Naive thymus-derived CD4-positive, alpha-beta T cell (primary cell): ENCODE measurements at regions not wholly inside any gene's neighbourhood (a gene's known extent, or its start where the extent isn't known, plus 50 kb on each side); places are given as distances from the start of the nearest gene placed in this dataset.
A peak's percentile ranks its signal among the peaks of the same experiment; 100 is the strongest.

ENCODE experiments used
- ATAC-seq: fragments of 150-1000 bp; cut with Tn5 transposase; 2 replicates; pipeline ENCODE4 v1.10.0; 2021; ENCODE audit warnings: mild to moderate bottlenecking, moderate library complexity
- CTCF ChIA-PET: fragments of 350-600 bp; sonication (Branson Sonifier 250); formaldehyde crosslinking; loops from one replicate; lab custom pipeline; 2021; ENCODE audit warnings: antibody characterized with exemption; lab: Charles Lee
- POLR2A ChIA-PET: fragments of 350-600 bp; sonication (Branson Sonifier 250); formaldehyde crosslinking; loops from one replicate; lab custom pipeline; 2021; ENCODE audit warnings: antibody characterized with exemption, inconsistent platforms; lab: Charles Lee
- DNase-seq, 9 donors: peaks; one replicate each; pipeline versions ENCODE4 v3.0.0 to v3.0.0-alpha.2; 2020 to 2022; ENCODE audit warnings: mixed read lengths in 1 of 9
- H3K27ac ChIP-seq: one replicate; pipeline ENCODE4 v1.7.0; 2013; ENCODE audit warnings: mild to moderate bottlenecking, low read depth, low read length, moderate library complexity
- H3K27me3 ChIP-seq, 2 donors: one replicate each; pipeline ENCODE4 v1.7.0; 2013; ENCODE audit warnings: low read length in 2 of 2, mild to moderate bottlenecking in 2 of 2, moderate library complexity in 2 of 2; ENCODE audit not compliant: control insufficient read depth in 2 of 2, insufficient read depth in 2 of 2
- H3K36me3 ChIP-seq, 3 experiments: 1 replicate in 2 of 3; 2 replicates in 1 of 3; pipeline ENCODE4 v1.7.0; 2013; ENCODE audit warnings: low read length in 3 of 3, mild to moderate bottlenecking in 3 of 3, moderate library complexity in 1 of 3; ENCODE audit not compliant: insufficient read depth in 3 of 3, control insufficient read depth in 2 of 3
- H3K4me1 ChIP-seq, 2 donors: one replicate each; pipeline ENCODE4 v1.7.0; 2013; ENCODE audit warnings: low read length in 2 of 2, mild to moderate bottlenecking in 2 of 2, moderate library complexity in 1 of 2; ENCODE audit not compliant: control insufficient read depth in 2 of 2, insufficient read depth in 2 of 2
- H3K4me3 ChIP-seq: 2 replicates; pipeline ENCODE4 v1.7.0; 2013; ENCODE audit warnings: mild to moderate bottlenecking, low read length
- H3K9me3 ChIP-seq, 3 experiments: 1 replicate in 2 of 3; 2 replicates in 1 of 3; pipeline ENCODE4 v1.7.0; 2013; ENCODE audit warnings: low read length in 3 of 3; ENCODE audit not compliant: control insufficient read depth in 2 of 3
- H3K27ac Mint-ChIP-seq, 9 donors: one replicate each; pipeline ENCODE4 v1.8.0; 2020 to 2022; ENCODE audit warnings: mixed read lengths in 9 of 9, mild to moderate bottlenecking in 8 of 9, moderate library complexity in 5 of 9, inconsistent platforms in 2 of 9
- H3K27me3 Mint-ChIP-seq, 5 donors: one replicate each; pipeline ENCODE4 v1.8.0; 2021 to 2022; ENCODE audit warnings: mixed read lengths in 5 of 5, mild to moderate bottlenecking in 1 of 5
- H3K36me3 Mint-ChIP-seq, 5 donors: one replicate each; pipeline ENCODE4 v1.8.0; 2020 to 2022; ENCODE audit warnings: mixed read lengths in 5 of 5, mild to moderate bottlenecking in 3 of 5, inconsistent platforms in 1 of 5
- H3K4me1 Mint-ChIP-seq, 7 donors: one replicate each; pipeline ENCODE4 v1.8.0; 2020 to 2022; ENCODE audit warnings: mixed read lengths in 7 of 7, mild to moderate bottlenecking in 3 of 7, inconsistent platforms in 1 of 7
- H3K4me3 Mint-ChIP-seq, 10 donors: one replicate each; pipeline ENCODE4 v1.8.0; 2020 to 2022; ENCODE audit warnings: mild to moderate bottlenecking in 10 of 10, mixed read lengths in 10 of 10, moderate library complexity in 6 of 10, inconsistent platforms in 2 of 10
- H3K9me3 Mint-ChIP-seq, 11 donors: one replicate each; pipeline ENCODE4 v1.8.0; 2020 to 2022; ENCODE audit warnings: mixed read lengths in 11 of 11, mild to moderate bottlenecking in 4 of 11, inconsistent platforms in 1 of 11, moderate library complexity in 1 of 11
- intact Hi-C, 2 donors: fragments of 100-400 bp; cut with micrococcal nuclease; formaldehyde crosslinking; loops; one replicate each; pipeline ENCODE4 v1.15.1; 2023

GRCh38 chr3:177528306-177529070, 331.2 kb upstream of the TBL1XR1 start:
- CTCF ChIA-PET = no interaction called here

GRCh38 chr3:177529071-177529550, 331.8 kb upstream of the TBL1XR1 start:
- intact Hi-C loops = no loop called here
- Mint-ChIP-seq H3K36me3 (peaks cover 0 to 2% (median 0%) of the 10 kb centered on the region in 5 donors), H3K27ac (peak overlapping the region in 1 of 9 donors; percentile 63), H3K4me1 (peaks cover 2 to 28% (median 20%) of the 10 kb centered on the region in 7 donors), H3K4me3 (no peak overlapping the region), H3K9me3 (peaks cover 0 to 6% (median 2%) of the 10 kb centered on the region in 11 donors), H3K27me3 (no peaks in the 10 kb centered on the region)
- Histone ChIP-seq H3K36me3 (no peaks in the 10 kb centered on the region), H3K4me3 (no peak overlapping the region), H3K9me3 (no peaks in the 10 kb centered on the region), H3K27ac (no peak overlapping the region), H3K27me3 (no peaks in the 10 kb centered on the region), H3K4me1 (no peaks in the 10 kb centered on the region)
- ChIA-PET CTCF (no interaction called here), POLR2A (interaction anchor here (0.5 to 0.6 kb wide), 2 partner anchors 25 to 145 kb away, joined by 3 to 5 read pairs; no protein-coding TSS in a partner anchor)
- DNase-seq (no peak), ATAC-seq (no peak)

More at GRCh38 chr3:177528306-177529070, 331.2 kb upstream of the TBL1XR1 start:
- Mint-ChIP-seq H3K36me3 (peaks cover 0 to 3% (median 0%) of the 10 kb centered on the region in 5 donors), H3K4me1 (peaks cover 8 to 34% (median 26%) of the 10 kb centered on the region in 7 donors), H3K27me3 (no peaks in the 10 kb centered on the region), H3K4me3 (no peak overlapping the region), H3K27ac (peak overlapping the region in 2 of 9 donors; percentile 1 to 63), H3K9me3 (peaks cover 0 to 6% (median 2%) of the 10 kb centered on the region in 11 donors)
- Histone ChIP-seq H3K4me3 (no peak overlapping the region), H3K9me3 (no peaks in the 10 kb centered on the region), H3K27me3 (no peaks in the 10 kb centered on the region), H3K4me1 (no peaks in the 10 kb centered on the region), H3K27ac (no peak overlapping the region), H3K36me3 (no peaks in the 10 kb centered on the region)
- intact Hi-C loops = no loop called here
- DNase-seq = no peak
- POLR2A ChIA-PET = interaction anchor here (0.5 kb wide), 1 partner anchor 145 kb away, joined by 5 read pairs; no protein-coding TSS in a partner anchor
- no peak for ATAC-seq

- intact Hi-C loops = loop anchor here in 1 of 2 donors (10.0 kb wide), 1 partner anchor 475 kb away; no protein-coding TSS in a partner anchor
- Mint-ChIP-seq H3K4me3 (no peak overlapping the region), H3K36me3 (no peaks in the 10 kb centered on the region), H3K9me3 (peaks cover 0 to 6% (median 2%) of the 10 kb centered on the region in 11 donors), H3K27me3 (no peaks in the 10 kb centered on the region), H3K27ac (no peak overlapping the region), H3K4me1 (peaks cover 0 to 26% (median 21%) of the 10 kb centered on the region in 7 donors)
- POLR2A ChIA-PET = interaction anchor here (0.5 to 0.7 kb wide), 3 partner anchors 24 to 116 kb away, joined by 3 to 7 read pairs (median 3); no protein-coding TSS in a partner anchor
- H3K4me3 ChIP-seq = no peak overlapping the region
- ATAC-seq = no peak
- H3K27ac ChIP-seq = no peak overlapping the region
- no peaks in the 10 kb centered on the region for H3K27me3 ChIP-seq
- no peaks in the 10 kb centered on the region for H3K36me3 ChIP-seq
- CTCF ChIA-PET = interaction anchor here (0.7 kb wide), 1 partner anchor 331 kb away, joined by 5 read pairs; no protein-coding TSS in a partner anchor
- H3K4me1 ChIP-seq = no peaks in the 10 kb centered on the region
- H3K9me3 ChIP-seq = no peaks in the 10 kb centered on the region
- no peak for DNase-seq
Measured at GRCh38 chr3:177529716-177530335, 332.5 kb upstream of the TBL1XR1 start.

- no peaks in the 10 kb centered on the region for H3K4me1 ChIP-seq
- H3K9me3 ChIP-seq = no peaks in the 10 kb centered on the region
- peak overlapping the region in 1 of 9 donors; percentile 28 for H3K27ac Mint-ChIP-seq
- no peak for DNase-seq
- POLR2A ChIA-PET = interaction anchor here (1.2 to 1.3 kb wide), 2 partner anchors 17 to 76 kb away, joined by 3 to 5 read pairs; no protein-coding TSS in a partner anchor
- H3K36me3 ChIP-seq = no peaks in the 10 kb centered on the region
- peaks cover 0 to 26% (median 17%) of the 10 kb centered on the region in 7 donors for H3K4me1 Mint-ChIP-seq
- CTCF ChIA-PET = interaction anchor here (1.3 kb wide), 1 partner anchor 16 kb away, joined by 4 read pairs; no protein-coding TSS in a partner anchor
- H3K4me3 Mint-ChIP-seq = no peak overlapping the region
- H3K27me3 ChIP-seq = no peaks in the 10 kb centered on the region
- no peaks in the 10 kb centered on the region for H3K27me3 Mint-ChIP-seq
- H3K4me3 ChIP-seq = no peak overlapping the region
- H3K9me3 Mint-ChIP-seq = peaks cover 0 to 5% (median 0%) of the 10 kb centered on the region in 11 donors
- H3K36me3 Mint-ChIP-seq = peaks cover 0 to 4% (median 0%) of the 10 kb centered on the region in 5 donors
- intact Hi-C loops = loop anchor here in 1 of 2 donors (10.0 kb wide), 1 partner anchor 476 kb away; no protein-coding TSS in a partner anchor
- H3K27ac ChIP-seq = no peak overlapping the region
- no peak for ATAC-seq
Measured at GRCh38 chr3:177530908-177531307, 333.6 kb upstream of the TBL1XR1 start.

- Histone ChIP-seq H3K27ac (no peak overlapping the region), H3K36me3 (no peaks in the 10 kb centered on the region), H3K4me3 (no peak overlapping the region), H3K9me3 (no peaks in the 10 kb centered on the region), H3K27me3 (no peaks in the 10 kb centered on the region), H3K4me1 (peaks cover 32 to 36% of the 10 kb centered on the region in 2 donors)
- CTCF ChIA-PET = no interaction called here
- ATAC-seq (no peak), DNase-seq (no peak)
- no peaks in the 10 kb centered on the region for H3K27me3 Mint-ChIP-seq
- H3K27ac Mint-ChIP-seq = no peak overlapping the region
- POLR2A ChIA-PET = interaction anchor here (0.8 to 1.0 kb wide), 2 partner anchors 26 to 62 kb away, joined by 3 to 6 read pairs; no protein-coding TSS in a partner anchor
- no peak overlapping the region for H3K4me3 Mint-ChIP-seq
- intact Hi-C loops = loop anchor here (5.0 to 10.0 kb wide), 3 partner anchors 110 to 482 kb away; partner anchors contain the start of gene TBL1XR1 (in 1 of the 2)
- H3K4me1 Mint-ChIP-seq = peaks cover 21 to 58% (median 47%) of the 10 kb centered on the region in 7 donors
- H3K36me3 Mint-ChIP-seq = peaks cover 0 to 7% (median 0%) of the 10 kb centered on the region in 5 donors
- H3K9me3 Mint-ChIP-seq = no peaks in the 10 kb centered on the region
Measured at GRCh38 chr3:177536873-177537272, 339.6 kb upstream of the TBL1XR1 start.

GRCh38 chr3:177537612-177538011, 340.3 kb upstream of the TBL1XR1 start:
- Histone ChIP-seq H3K36me3 (no peaks in the 10 kb centered on the region), H3K4me3 (no peak overlapping the region), H3K27ac (no peak overlapping the region), H3K27me3 (no peaks in the 10 kb centered on the region), H3K4me1 (peaks cover 32 to 36% of the 10 kb centered on the region in 2 donors), H3K9me3 (no peaks in the 10 kb centered on the region)
- DNase-seq (no peak), ATAC-seq (no peak)
- CTCF ChIA-PET = no interaction called here
- Mint-ChIP-seq H3K9me3 (no peaks in the 10 kb centered on the region), H3K27ac (peak overlapping the region in 2 of 9 donors; percentile 73 to 83), H3K4me3 (peak overlapping the region in 4 of 10 donors; percentile 41 to 81 (median 56)), H3K27me3 (no peaks in the 10 kb centered on the region), H3K4me1 (peaks cover 21 to 63% (median 47%) of the 10 kb centered on the region in 7 donors), H3K36me3 (peaks cover 0 to 7% (median 0%) of the 10 kb centered on the region in 5 donors)
- POLR2A ChIA-PET = interaction anchor here (0.8 kb wide), 1 partner anchor 61 kb away, joined by 6 read pairs; no protein-coding TSS in a partner anchor
- intact Hi-C loops = loop anchor here (2.0 to 10.0 kb wide), 5 partner anchors 59 to 483 kb away; partner anchors contain the start of gene TBL1XR1 (in 1 of the 2)
